Activated CD4-positive, alpha-beta memory T cell treated with anti-CD3 and anti-CD28 coated beads, Interleukin-2, amount 10 ng/mL, durations not matched to agents 7 days and 5 days (primary cell): ENCODE measurements at regions not wholly inside any gene's neighbourhood (a gene's known extent, or its start where the extent isn't known, plus 50 kb on each side); places are given as distances from the start of the nearest gene placed in this dataset.

Experiments used
- CTCF ChIA-PET: fragments of 350-600 bp; sonication (Branson Sonifier 250); formaldehyde crosslinking; loops from one replicate; lab custom pipeline; 2021; ENCODE audit warnings: antibody characterized with exemption, inconsistent platforms; lab: Charles Lee
- POLR2A ChIA-PET: fragments of 350-600 bp; sonication (Branson Sonifier 250); formaldehyde crosslinking; loops from one replicate; lab custom pipeline; 2021; ENCODE audit warnings: antibody characterized with exemption; lab: Charles Lee
- DNase-seq: peaks from one replicate; pipeline ENCODE4 v3.0.0-alpha.2; 2020
- H3K27ac Mint-ChIP-seq: one replicate; pipeline ENCODE4 v1.8.0; 2021; ENCODE audit warnings: mild to moderate bottlenecking, mixed read lengths
- H3K27me3 Mint-ChIP-seq: one replicate; pipeline ENCODE4 v1.8.0; 2021; ENCODE audit warnings: mixed read lengths
- H3K36me3 Mint-ChIP-seq: one replicate; pipeline ENCODE4 v1.8.0; 2021; ENCODE audit warnings: low read depth, mixed read lengths
- H3K4me1 Mint-ChIP-seq: one replicate; pipeline ENCODE4 v1.8.0; 2021; ENCODE audit warnings: mixed read lengths
- H3K4me3 Mint-ChIP-seq: one replicate; pipeline ENCODE4 v1.8.0; 2021; ENCODE audit warnings: mild to moderate bottlenecking, mixed read lengths
- H3K9me3 Mint-ChIP-seq: one replicate; pipeline ENCODE4 v1.8.0; 2021; ENCODE audit warnings: mixed read lengths

- Mint-ChIP-seq H3K27ac (no peak overlapping the region), H3K4me1 (peaks cover 3% of the 10 kb centered on the region), H3K9me3 (no peaks in the 10 kb centered on the region), H3K36me3 (no peaks in the 10 kb centered on the region), H3K27me3 (peaks cover 4% of the 10 kb centered on the region), H3K4me3 (no peak overlapping the region)
- DNase-seq = no peak
- CTCF ChIA-PET = interaction anchor here (0.6 to 0.8 kb wide), 2 partner anchors 9 to 947 kb away, joined by 3 read pairs; no protein-coding TSS in a partner anchor
- POLR2A ChIA-PET = no interaction called here
Measured at GRCh38 chr9:84393266-84393950, 52.9 kb upstream of the SLC28A3 start.

GRCh38 chr9:84394036-84394435 lies 53.5 kb upstream of the SLC28A3 start:
- Mint-ChIP-seq H3K4me3 (no peak overlapping the region), H3K27ac (no peak overlapping the region), H3K9me3 (no peaks in the 10 kb centered on the region), H3K27me3 (peaks cover 4% of the 10 kb centered on the region), H3K4me1 (peaks cover 3% of the 10 kb centered on the region), H3K36me3 (no peaks in the 10 kb centered on the region)
- DNase-seq = no peak
- POLR2A ChIA-PET = no interaction called here
- CTCF ChIA-PET = interaction anchor here (0.8 kb wide), 1 partner anchor 9 kb away, joined by 3 read pairs; no protein-coding TSS in a partner anchor

GRCh38 chr9:84397151-84397728 lies 56.7 kb upstream of the SLC28A3 start:
- H3K4me3 Mint-ChIP-seq = no peak overlapping the region
- no peaks in the 10 kb centered on the region for H3K36me3 Mint-ChIP-seq

GRCh38 chr9:84397822-84398221 lies 57.3 kb upstream of the SLC28A3 start:
- DNase-seq = no peak
- CTCF ChIA-PET = interaction anchor here (0.7 to 2.8 kb wide), 12 partner anchors 8 to 1217 kb away, joined by 3 to 20 read pairs (median 6); no protein-coding TSS in a partner anchor
- Mint-ChIP-seq H3K4me1 (no peaks in the 10 kb centered on the region), H3K9me3 (no peaks in the 10 kb centered on the region), H3K27me3 (peaks cover 4% of the 10 kb centered on the region), H3K4me3 (no peak overlapping the region), H3K27ac (no peak overlapping the region), H3K36me3 (no peaks in the 10 kb centered on the region)
- POLR2A ChIA-PET = no interaction called here

More at GRCh38 chr9:84397151-84397728, 56.7 kb upstream of the SLC28A3 start:
- Mint-ChIP-seq H3K27me3 (peaks cover 4% of the 10 kb centered on the region), H3K4me1 (no peaks in the 10 kb centered on the region), H3K9me3 (no peaks in the 10 kb centered on the region), H3K27ac (no peak overlapping the region)
- POLR2A ChIA-PET = no interaction called here
- peak; percentile 67 for DNase-seq
- CTCF ChIA-PET = interaction anchor here (0.6 to 2.8 kb wide), 24 partner anchors 9 to 1236 kb away, joined by 3 to 20 read pairs (median 4); no protein-coding TSS in a partner anchor

- ChIA-PET CTCF (interaction anchor here (0.6 to 1.2 kb wide), 2 partner anchors 9 to 110 kb away, joined by 3 read pairs; no protein-coding TSS in a partner anchor), POLR2A (no interaction called here)
- DNase-seq = no peak
- Mint-ChIP-seq H3K27ac (no peak overlapping the region), H3K4me3 (no peak overlapping the region), H3K36me3 (no peaks in the 10 kb centered on the region), H3K27me3 (no peaks in the 10 kb centered on the region), H3K4me1 (no peaks in the 10 kb centered on the region), H3K9me3 (no peaks in the 10 kb centered on the region)
Measured at GRCh38 chr9:84402517-84402916, 62.0 kb upstream of the SLC28A3 start.

- ChIA-PET POLR2A (no interaction called here), CTCF (interaction anchor here (0.9 to 1.2 kb wide), 3 partner anchors 9 to 295 kb away, joined by 3 read pairs; no protein-coding TSS in a partner anchor)
- no peaks in the 10 kb centered on the region for H3K27me3 Mint-ChIP-seq
- H3K4me1 Mint-ChIP-seq = no peaks in the 10 kb centered on the region
- no peak for DNase-seq
- H3K4me3 Mint-ChIP-seq = no peak overlapping the region
- no peaks in the 10 kb centered on the region for H3K9me3 Mint-ChIP-seq
- H3K27ac Mint-ChIP-seq = no peak overlapping the region
- H3K36me3 Mint-ChIP-seq = no peaks in the 10 kb centered on the region
Measured at GRCh38 chr9:84403288-84403687, 62.7 kb upstream of the SLC28A3 start.

GRCh38 chr9:84404095-84404686 lies 63.6 kb upstream of the SLC28A3 start:
- Mint-ChIP-seq H3K27me3 (no peaks in the 10 kb centered on the region), H3K36me3 (no peaks in the 10 kb centered on the region), H3K9me3 (no peaks in the 10 kb centered on the region), H3K4me1 (no peaks in the 10 kb centered on the region), H3K27ac (no peak overlapping the region), H3K4me3 (no peak overlapping the region)
- no peak for DNase-seq
- ChIA-PET CTCF (interaction anchor here (0.7 to 0.9 kb wide), 4 partner anchors 8 to 294 kb away, joined by 3 read pairs; no protein-coding TSS in a partner anchor), POLR2A (no interaction called here)

- H3K27me3 Mint-ChIP-seq = no peaks in the 10 kb centered on the region
- H3K4me1 Mint-ChIP-seq = no peaks in the 10 kb centered on the region
- ChIA-PET POLR2A (no interaction called here), CTCF (interaction anchor here (0.6 to 2.1 kb wide), 2 partner anchors 9 to 426 kb away, joined by 3 to 12 read pairs; no protein-coding TSS in a partner anchor)
- no peaks in the 10 kb centered on the region for H3K36me3 Mint-ChIP-seq
- H3K27ac Mint-ChIP-seq = no peak overlapping the region
- no peak overlapping the region for H3K4me3 Mint-ChIP-seq
- no peak for DNase-seq
- no peaks in the 10 kb centered on the region for H3K9me3 Mint-ChIP-seq
Measured at GRCh38 chr9:84405667-84406066, 65.1 kb upstream of the SLC28A3 start.

- no peak overlapping the region for H3K27ac Mint-ChIP-seq
- POLR2A ChIA-PET = no interaction called here
- H3K4me1 Mint-ChIP-seq = no peaks in the 10 kb centered on the region
- H3K9me3 Mint-ChIP-seq = no peaks in the 10 kb centered on the region
- no peak overlapping the region for H3K4me3 Mint-ChIP-seq
- DNase-seq = no peak
- CTCF ChIA-PET = no interaction called here
- no peaks in the 10 kb centered on the region for H3K36me3 Mint-ChIP-seq
- H3K27me3 Mint-ChIP-seq = no peaks in the 10 kb centered on the region
Measured at GRCh38 chr9:84408416-84408815, 67.9 kb upstream of the SLC28A3 start.

GRCh38 chr9:84411683-84412267 lies 71.2 kb upstream of the SLC28A3 start:
- POLR2A ChIA-PET = no interaction called here
- DNase-seq = no peak
- Mint-ChIP-seq H3K9me3 (no peaks in the 10 kb centered on the region), H3K27me3 (no peaks in the 10 kb centered on the region), H3K36me3 (no peaks in the 10 kb centered on the region), H3K27ac (no peak overlapping the region), H3K4me1 (no peaks in the 10 kb centered on the region), H3K4me3 (no peak overlapping the region)
- CTCF ChIA-PET = no interaction called here

GRCh38 chr9:84412654-84413053 lies 72.1 kb upstream of the SLC28A3 start:
- no peak overlapping the region for H3K4me3 Mint-ChIP-seq
- DNase-seq = no peak
- ChIA-PET CTCF (no interaction called here), POLR2A (no interaction called here)
- no peaks in the 10 kb centered on the region for H3K27me3 Mint-ChIP-seq
- H3K4me1 Mint-ChIP-seq = no peaks in the 10 kb centered on the region
- H3K36me3 Mint-ChIP-seq = no peaks in the 10 kb centered on the region
- H3K27ac Mint-ChIP-seq = no peak overlapping the region
- H3K9me3 Mint-ChIP-seq = no peaks in the 10 kb centered on the region

- CTCF ChIA-PET = interaction anchor here (1.0 kb wide), 1 partner anchor 16 kb away, joined by 3 read pairs; no protein-coding TSS in a partner anchor
- Mint-ChIP-seq H3K27me3 (no peaks in the 10 kb centered on the region), H3K36me3 (no peaks in the 10 kb centered on the region), H3K9me3 (no peaks in the 10 kb centered on the region), H3K27ac (no peak overlapping the region), H3K4me1 (no peaks in the 10 kb centered on the region), H3K4me3 (no peak overlapping the region)
- DNase-seq = no peak
- POLR2A ChIA-PET = no interaction called here
Measured at GRCh38 chr9:84413301-84413700, 72.7 kb upstream of the SLC28A3 start.
